SK-N-SH treated with all-trans-retinoic acid at 6 μM for 48 hours (cell line): ENCODE measurements at regions not wholly inside any gene's neighbourhood (a gene's known extent, or its start where the extent isn't known, plus 50 kb on each side); places are given as distances from the start of the nearest gene placed in this dataset.

Experiments
- ATAC-seq: fragments of 200-7000 bp; cut with Tn5 transposase; 3 replicates; pipeline ENCODE4 v1.9.1; 2020; ENCODE audit warnings: mild to moderate bottlenecking, moderate library complexity
- ARNTL ChIP-seq: fragments of 450-650 bp; formaldehyde crosslinking; IDR thresholded peaks from 2 replicates; pipeline ENCODE4 v1.5.0; 2020; ENCODE audit warnings: low read depth, mild to moderate bottlenecking, moderate library complexity, borderline replicate concordance
- BACH2 ChIP-seq: fragments of 250-450 bp; sonication (Bioruptor Pico); IDR thresholded peaks from 2 replicates; pipeline ENCODE4 v1.9.0; 2021; ENCODE audit warnings: mild to moderate bottlenecking, borderline replicate concordance
- CSDC2 ChIP-seq: fragments of 250-450 bp; sonication (Bioruptor Pico); IDR thresholded peaks from 2 replicates; pipeline ENCODE4 v1.5.0; 2020; ENCODE audit warnings: mild to moderate bottlenecking, moderate library complexity
- ESRRG ChIP-seq: fragments of 250-450 bp; sonication (Bioruptor Pico); IDR thresholded peaks from 2 replicates; pipeline ENCODE4 v1.6.1; 2021; ENCODE audit warnings: mild to moderate bottlenecking
- GLIS3 ChIP-seq: fragments of 250-450 bp; sonication (Bioruptor Pico); IDR thresholded peaks from 2 replicates; pipeline ENCODE4 v1.5.0; 2020; ENCODE audit warnings: mild to moderate bottlenecking, moderate library complexity
- ISL1 ChIP-seq: fragments of 250-450 bp; sonication (Bioruptor Pico); IDR thresholded peaks from 2 replicates; pipeline ENCODE4 v2.1.2; 2022; ENCODE audit warnings: mild to moderate bottlenecking, moderate library complexity
- OSR1 ChIP-seq: fragments of 250-450 bp; sonication (Bioruptor Pico); IDR thresholded peaks from 2 replicates; pipeline ENCODE4 v1.8.0; 2022; ENCODE audit warnings: moderate library complexity, mild to moderate bottlenecking, inconsistent platforms
- PPARA ChIP-seq: fragments of 250-450 bp; sonication (Bioruptor Pico); IDR thresholded peaks from 2 replicates; pipeline ENCODE4 v1.5.0; 2020; ENCODE audit warnings: mild to moderate bottlenecking, borderline replicate concordance
- RARB ChIP-seq: fragments of 250-450 bp; sonication (Bioruptor Pico); IDR thresholded peaks from 2 replicates; pipeline ENCODE4 v1.8.0; 2021; ENCODE audit warnings: mild to moderate bottlenecking, moderate library complexity
- TCF4 ChIP-seq: fragments of 250-450 bp; sonication (Bioruptor Pico); IDR thresholded peaks from 2 replicates; pipeline ENCODE4 v1.8.0; 2021; ENCODE audit warnings: mild to moderate bottlenecking, moderate library complexity, borderline replicate concordance
- TOX ChIP-seq: fragments of 250-450 bp; sonication (Bioruptor Pico); IDR thresholded peaks from 2 replicates; pipeline ENCODE4 v1.8.0; 2021; ENCODE audit warnings: mild to moderate bottlenecking, moderate library complexity, borderline replicate concordance
- ZC3H10 ChIP-seq: fragments of 250-450 bp; sonication (Bioruptor Pico); IDR thresholded peaks from 2 replicates; pipeline ENCODE4 v1.5.1; 2021; ENCODE audit warnings: mild to moderate bottlenecking, moderate library complexity
- ZFP3 ChIP-seq: fragments of 250-450 bp; sonication (Bioruptor Pico); IDR thresholded peaks from 2 replicates; pipeline ENCODE4 v1.5.0; 2020; ENCODE audit warnings: mild to moderate bottlenecking, moderate library complexity
- ZFP30 ChIP-seq: fragments of 450-650 bp; formaldehyde crosslinking; IDR thresholded peaks from 2 replicates; pipeline ENCODE4 v1.5.0; 2022; ENCODE audit warnings: mild to moderate bottlenecking, moderate library complexity
- ZNF565 ChIP-seq: fragments of 450-650 bp; formaldehyde crosslinking; conservative IDR thresholded peaks from 2 replicates; pipeline ENCODE4 v1.5.0; 2020; ENCODE audit warnings: low read depth, mild to moderate bottlenecking, moderate library complexity
- ZNF70 ChIP-seq: fragments of 450-650 bp; formaldehyde crosslinking; IDR thresholded peaks from 2 replicates; pipeline ENCODE4 v1.5.0; 2020; ENCODE audit warnings: mild to moderate bottlenecking, moderate library complexity
- ZNF8 ChIP-seq: fragments of 450-650 bp; formaldehyde crosslinking; IDR thresholded peaks from 2 replicates; pipeline ENCODE4 v1.5.0; 2020; ENCODE audit warnings: mild to moderate bottlenecking, moderate library complexity
- TF ChIP-seq, protein P1 (sequence below): fragments of 250-450 bp; sonication (Bioruptor Pico); IDR thresholded peaks from 2 replicates; pipeline ENCODE4 v1.5.1; 2020; ENCODE audit warnings: low read depth, mild to moderate bottlenecking, moderate library complexity
- TF ChIP-seq, protein P2 (sequence below): fragments of 250-450 bp; sonication (Bioruptor Pico); IDR thresholded peaks from 2 replicates; pipeline ENCODE4 v1.8.0; 2021; ENCODE audit warnings: low read depth, mild to moderate bottlenecking, moderate library complexity, borderline replicate concordance
- TF ChIP-seq, protein P3 (sequence below): fragments of 250-450 bp; sonication (Bioruptor Pico); IDR thresholded peaks from 2 replicates; pipeline ENCODE4 v1.8.0; 2020; ENCODE audit warnings: mild to moderate bottlenecking, moderate library complexity, borderline replicate concordance
- TF ChIP-seq, protein P4 (sequence below): fragments of 250-450 bp; sonication (Bioruptor Pico); IDR thresholded peaks from 2 replicates; pipeline ENCODE4 v1.5.1; 2021; ENCODE audit warnings: mild to moderate bottlenecking, moderate library complexity
- TF ChIP-seq, protein P5 (sequence below): fragments of 250-450 bp; sonication (Bioruptor Pico); IDR thresholded peaks from 2 replicates; pipeline ENCODE4 v1.5.0; 2020; ENCODE audit warnings: mild to moderate bottlenecking, moderate library complexity

DNA sequence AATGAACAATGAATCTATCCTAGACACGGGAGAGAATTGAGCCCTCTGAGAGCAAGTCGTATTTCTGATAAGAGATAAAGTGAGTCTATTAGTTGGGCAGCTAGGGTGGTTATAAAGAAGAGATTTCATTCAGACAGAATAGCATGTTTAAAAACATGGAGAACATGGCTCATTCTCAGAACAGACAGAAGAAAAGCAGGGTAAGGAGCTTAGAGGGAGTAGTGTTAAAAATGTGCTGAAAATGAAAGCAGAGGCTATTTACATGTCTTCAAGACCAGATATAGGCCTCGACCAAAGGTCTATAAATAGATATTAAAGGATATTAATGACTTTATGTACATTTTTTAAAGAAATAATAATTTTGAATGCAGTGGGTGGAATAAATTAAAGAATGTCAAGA is 149.5 kb downstream of the SLITRK1 start:
- no peak for TF ChIP-seq ESRRG
- TF ChIP-seq, protein P1, sequence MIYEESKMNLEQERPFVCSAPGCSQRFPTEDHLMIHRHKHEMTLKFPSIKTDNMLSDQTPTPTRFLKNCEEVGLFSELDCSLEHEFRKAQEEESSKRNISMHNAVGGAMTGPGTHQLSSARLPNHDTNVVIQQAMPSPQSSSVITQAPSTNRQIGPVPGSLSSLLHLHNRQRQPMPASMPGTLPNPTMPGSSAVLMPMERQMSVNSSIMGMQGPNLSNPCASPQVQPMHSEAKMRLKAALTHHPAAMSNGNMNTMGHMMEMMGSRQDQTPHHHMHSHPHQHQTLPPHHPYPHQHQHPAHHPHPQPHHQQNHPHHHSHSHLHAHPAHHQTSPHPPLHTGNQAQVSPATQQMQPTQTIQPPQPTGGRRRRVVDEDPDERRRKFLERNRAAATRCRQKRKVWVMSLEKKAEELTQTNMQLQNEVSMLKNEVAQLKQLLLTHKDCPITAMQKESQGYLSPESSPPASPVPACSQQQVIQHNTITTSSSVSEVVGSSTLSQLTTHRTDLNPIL (CRISPR knock-in tag) = no peak
- no peak for TF ChIP-seq BACH2 (CRISPR knock-in tag)
- no peak for TF ChIP-seq CSDC2 (CRISPR knock-in tag)
- no peak for TF ChIP-seq PPARA (CRISPR knock-in tag)
- no peak for TF ChIP-seq ZC3H10 (CRISPR knock-in tag)
- no peak for TF ChIP-seq ZNF8 (CRISPR knock-in tag)
- TF ChIP-seq ARNTL (CRISPR knock-in tag) = no peak
- TF ChIP-seq, protein P2, sequence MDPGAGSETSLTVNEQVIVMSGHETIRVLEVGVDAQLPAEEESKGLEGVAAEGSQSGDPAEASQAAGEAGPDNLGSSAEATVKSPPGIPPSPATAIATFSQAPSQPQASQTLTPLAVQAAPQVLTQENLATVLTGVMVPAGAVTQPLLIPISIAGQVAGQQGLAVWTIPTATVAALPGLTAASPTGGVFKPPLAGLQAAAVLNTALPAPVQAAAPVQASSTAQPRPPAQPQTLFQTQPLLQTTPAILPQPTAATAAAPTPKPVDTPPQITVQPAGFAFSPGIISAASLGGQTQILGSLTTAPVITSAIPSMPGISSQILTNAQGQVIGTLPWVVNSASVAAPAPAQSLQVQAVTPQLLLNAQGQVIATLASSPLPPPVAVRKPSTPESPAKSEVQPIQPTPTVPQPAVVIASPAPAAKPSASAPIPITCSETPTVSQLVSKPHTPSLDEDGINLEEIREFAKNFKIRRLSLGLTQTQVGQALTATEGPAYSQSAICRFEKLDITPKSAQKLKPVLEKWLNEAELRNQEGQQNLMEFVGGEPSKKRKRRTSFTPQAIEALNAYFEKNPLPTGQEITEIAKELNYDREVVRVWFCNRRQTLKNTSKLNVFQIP (CRISPR knock-in tag) = no peak
- TF ChIP-seq ZNF565 (CRISPR knock-in tag) = no peak
- no peak for TF ChIP-seq ZNF70
- no peak for TF ChIP-seq GLIS3
- no peak for TF ChIP-seq TOX (CRISPR knock-in tag)
- TF ChIP-seq, protein P3, sequence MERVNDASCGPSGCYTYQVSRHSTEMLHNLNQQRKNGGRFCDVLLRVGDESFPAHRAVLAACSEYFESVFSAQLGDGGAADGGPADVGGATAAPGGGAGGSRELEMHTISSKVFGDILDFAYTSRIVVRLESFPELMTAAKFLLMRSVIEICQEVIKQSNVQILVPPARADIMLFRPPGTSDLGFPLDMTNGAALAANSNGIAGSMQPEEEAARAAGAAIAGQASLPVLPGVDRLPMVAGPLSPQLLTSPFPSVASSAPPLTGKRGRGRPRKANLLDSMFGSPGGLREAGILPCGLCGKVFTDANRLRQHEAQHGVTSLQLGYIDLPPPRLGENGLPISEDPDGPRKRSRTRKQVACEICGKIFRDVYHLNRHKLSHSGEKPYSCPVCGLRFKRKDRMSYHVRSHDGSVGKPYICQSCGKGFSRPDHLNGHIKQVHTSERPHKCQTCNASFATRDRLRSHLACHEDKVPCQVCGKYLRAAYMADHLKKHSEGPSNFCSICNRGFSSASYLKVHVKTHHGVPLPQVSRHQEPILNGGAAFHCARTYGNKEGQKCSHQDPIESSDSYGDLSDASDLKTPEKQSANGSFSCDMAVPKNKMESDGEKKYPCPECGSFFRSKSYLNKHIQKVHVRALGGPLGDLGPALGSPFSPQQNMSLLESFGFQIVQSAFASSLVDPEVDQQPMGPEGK = no peak
- TF ChIP-seq, protein P4, sequence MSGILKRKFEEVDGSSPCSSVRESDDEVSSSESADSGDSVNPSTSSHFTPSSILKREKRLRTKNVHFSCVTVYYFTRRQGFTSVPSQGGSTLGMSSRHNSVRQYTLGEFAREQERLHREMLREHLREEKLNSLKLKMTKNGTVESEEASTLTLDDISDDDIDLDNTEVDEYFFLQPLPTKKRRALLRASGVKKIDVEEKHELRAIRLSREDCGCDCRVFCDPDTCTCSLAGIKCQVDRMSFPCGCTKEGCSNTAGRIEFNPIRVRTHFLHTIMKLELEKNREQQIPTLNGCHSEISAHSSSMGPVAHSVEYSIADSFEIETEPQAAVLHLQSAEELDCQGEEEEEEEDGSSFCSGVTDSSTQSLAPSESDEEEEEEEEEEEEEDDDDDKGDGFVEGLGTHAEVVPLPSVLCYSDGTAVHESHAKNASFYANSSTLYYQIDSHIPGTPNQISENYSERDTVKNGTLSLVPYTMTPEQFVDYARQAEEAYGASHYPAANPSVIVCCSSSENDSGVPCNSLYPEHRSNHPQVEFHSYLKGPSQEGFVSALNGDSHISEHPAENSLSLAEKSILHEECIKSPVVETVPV = no peak
- no peak for TF ChIP-seq TCF4 (CRISPR knock-in tag)
- no peak for TF ChIP-seq OSR1 (CRISPR knock-in tag)
- TF ChIP-seq, protein P5, sequence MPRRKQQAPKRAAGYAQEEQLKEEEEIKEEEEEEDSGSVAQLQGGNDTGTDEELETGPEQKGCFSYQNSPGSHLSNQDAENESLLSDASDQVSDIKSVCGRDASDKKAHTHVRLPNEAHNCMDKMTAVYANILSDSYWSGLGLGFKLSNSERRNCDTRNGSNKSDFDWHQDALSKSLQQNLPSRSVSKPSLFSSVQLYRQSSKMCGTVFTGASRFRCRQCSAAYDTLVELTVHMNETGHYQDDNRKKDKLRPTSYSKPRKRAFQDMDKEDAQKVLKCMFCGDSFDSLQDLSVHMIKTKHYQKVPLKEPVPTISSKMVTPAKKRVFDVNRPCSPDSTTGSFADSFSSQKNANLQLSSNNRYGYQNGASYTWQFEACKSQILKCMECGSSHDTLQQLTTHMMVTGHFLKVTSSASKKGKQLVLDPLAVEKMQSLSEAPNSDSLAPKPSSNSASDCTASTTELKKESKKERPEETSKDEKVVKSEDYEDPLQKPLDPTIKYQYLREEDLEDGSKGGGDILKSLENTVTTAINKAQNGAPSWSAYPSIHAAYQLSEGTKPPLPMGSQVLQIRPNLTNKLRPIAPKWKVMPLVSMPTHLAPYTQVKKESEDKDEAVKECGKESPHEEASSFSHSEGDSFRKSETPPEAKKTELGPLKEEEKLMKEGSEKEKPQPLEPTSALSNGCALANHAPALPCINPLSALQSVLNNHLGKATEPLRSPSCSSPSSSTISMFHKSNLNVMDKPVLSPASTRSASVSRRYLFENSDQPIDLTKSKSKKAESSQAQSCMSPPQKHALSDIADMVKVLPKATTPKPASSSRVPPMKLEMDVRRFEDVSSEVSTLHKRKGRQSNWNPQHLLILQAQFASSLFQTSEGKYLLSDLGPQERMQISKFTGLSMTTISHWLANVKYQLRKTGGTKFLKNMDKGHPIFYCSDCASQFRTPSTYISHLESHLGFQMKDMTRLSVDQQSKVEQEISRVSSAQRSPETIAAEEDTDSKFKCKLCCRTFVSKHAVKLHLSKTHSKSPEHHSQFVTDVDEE (CRISPR knock-in tag) = no peak
- TF ChIP-seq ZFP30 (CRISPR knock-in tag) = no peak
- TF ChIP-seq RARB (CRISPR knock-in tag) = no peak
- peak; percentile 40; the same call in 1 of the 3 replicates for ATAC-seq

DNA sequence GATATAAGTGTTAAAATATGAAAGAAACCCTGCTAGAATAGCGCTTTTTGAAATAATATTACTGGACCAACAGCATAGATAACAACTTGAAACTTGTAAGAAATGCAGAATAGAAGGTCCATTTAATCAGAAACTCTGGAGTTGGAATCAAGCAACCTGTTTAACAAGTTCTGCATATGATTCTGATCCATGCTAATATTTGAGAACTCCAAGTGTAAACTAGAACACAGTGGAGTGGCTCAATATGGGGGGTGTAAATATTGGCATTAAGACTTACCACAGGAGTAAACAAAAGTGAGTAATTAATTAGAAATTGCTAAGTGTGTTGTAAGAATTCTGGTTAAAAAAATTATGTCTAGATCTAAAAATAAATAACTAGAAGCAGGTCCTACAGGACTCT is 151.2 kb downstream of the SLITRK1 start:
- ATAC-seq = no peak
- TF ChIP-seq, protein P2 (CRISPR knock-in tag) = no peak
- TF ChIP-seq TCF4 (CRISPR knock-in tag) (no peak), PPARA (CRISPR knock-in tag) (no peak), ISL1 (CRISPR knock-in tag) (no peak), ZFP3 (CRISPR knock-in tag) (no peak), ARNTL (CRISPR knock-in tag) (no peak), ZNF565 (CRISPR knock-in tag) (no peak), TOX (CRISPR knock-in tag) (no peak), RARB (CRISPR knock-in tag) (no peak), ZNF8 (CRISPR knock-in tag) (no peak), OSR1 (CRISPR knock-in tag) (no peak)
- TF ChIP-seq, protein P5 (CRISPR knock-in tag) = no peak
- TF ChIP-seq, protein P1 (CRISPR knock-in tag) = no peak
